ENCODE measurements at regions not wholly inside any gene's neighbourhood (a gene's known extent, or its start where the extent isn't known, plus 50 kb on each side); places are given as distances from the start of the nearest gene placed in this dataset.

DNA sequence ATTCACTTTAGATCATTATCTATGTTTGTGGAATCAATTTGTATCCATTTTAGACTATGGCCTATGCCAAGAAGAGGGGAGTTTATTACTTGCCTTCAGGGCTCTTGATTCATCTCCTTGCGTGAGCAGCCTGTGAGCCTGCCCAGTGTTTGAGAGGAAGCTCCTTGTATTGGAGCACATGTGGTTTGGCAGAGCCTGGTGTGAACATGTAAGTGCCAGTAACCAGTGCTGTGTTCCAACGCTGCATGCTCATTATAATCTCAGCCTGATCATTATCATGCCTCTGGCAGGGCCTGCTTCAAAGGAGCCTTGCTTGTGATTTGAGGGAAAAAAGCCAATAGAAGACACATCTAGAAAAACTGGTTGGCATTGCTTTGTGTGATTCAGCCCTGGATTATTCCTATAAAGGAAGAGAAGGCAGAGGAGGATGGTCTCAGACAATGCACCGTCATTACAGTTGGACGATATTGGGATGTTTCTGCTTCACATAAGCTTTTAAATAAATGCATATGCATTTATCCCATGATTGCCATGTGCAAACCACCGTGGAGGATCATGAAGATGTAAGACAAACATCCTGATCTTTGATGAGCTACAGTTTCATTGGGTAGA is 203.4 kb upstream of the AHR start:
- Histone ChIP-seq H3K9me3 (ENCODE audit: insufficient read depth in 2 of 2, low read depth in 1 of 2, low read length in 1 of 2) (no peaks in the 10 kb centered on the region), H4K91ac (replicated peaks; ENCODE audit: insufficient read length, low read length) (no peak overlapping the region), H2AK5ac (ENCODE audit: low read depth, low read length) (no peak overlapping the region), H2BK120ac (replicated peaks; ENCODE audit: low read depth, low read length) (no peak overlapping the region), H4K8ac (ENCODE audit: extremely low read depth, insufficient read depth, low read length) (no peak overlapping the region), H3K4ac (replicated peaks; ENCODE audit: insufficient read length, low read depth, low read length) (no peak overlapping the region), H3K4me1 (replicated peaks in 1 of 4; ENCODE audit: control insufficient read depth in 3 of 4, insufficient read depth in 4 of 4, low read length in 3 of 4) (no peaks in the 10 kb centered on the region), H2BK5ac (ENCODE audit: low read depth, low read length) (no peak overlapping the region), H3K27ac (ENCODE audit: low read depth, low read length) (no peak overlapping the region), H2BK20ac (ENCODE audit: low read length) (no peak overlapping the region), H2BK12ac (ENCODE audit: low read depth, low read length) (no peak overlapping the region), H3K23me2 (ENCODE audit: low read depth, low read length) (no peaks in the 10 kb centered on the region), H4K20me1 (replicated peaks in 1 of 2; ENCODE audit: control insufficient read depth in 1 of 2, insufficient read depth in 2 of 2, low read length in 2 of 2) (no peaks in the 10 kb centered on the region), H3K79me2 (ENCODE audit: control insufficient read depth in 1 of 2, insufficient read depth in 2 of 2, low read length in 2 of 2) (no peaks in the 10 kb centered on the region), H3K56ac (replicated peaks; ENCODE audit: insufficient read length, low read depth, low read length) (no peak overlapping the region), H4K5ac (ENCODE audit: insufficient read length, low read depth, low read length) (no peak overlapping the region), H2BK15ac (ENCODE audit: low read length) (no peak overlapping the region), H3K27me3 (replicated peaks in 1 of 4; ENCODE audit: control insufficient read depth in 3 of 4, extremely low read depth in 1 of 4, insufficient read depth in 3 of 4, low read length in 3 of 4) (no peaks in the 10 kb centered on the region), H3K9ac (replicated peaks in 1 of 4; ENCODE audit: extremely low read depth in 1 of 4, low read depth in 3 of 4, low read length in 3 of 4) (no peak overlapping the region), H3K36me3 (ENCODE audit: control insufficient read depth in 2 of 4, insufficient read depth in 4 of 4, low read length in 3 of 4) (no peaks in the 10 kb centered on the region), H2AFZ (ENCODE audit: low read length) (no peak overlapping the region), H3K14ac (ENCODE audit: insufficient read length) (no peak overlapping the region), H3K23ac (ENCODE audit: insufficient read length) (no peak overlapping the region), H3K79me1 (ENCODE audit: low read depth, low read length) (no peaks in the 10 kb centered on the region), H3K4me2 (ENCODE audit: insufficient read depth in 1 of 2, low read depth in 2 of 2, low read length in 2 of 2) (no peak overlapping the region), H3K18ac (ENCODE audit: extremely low read depth, low read length) (no peak overlapping the region), H3K4me3 (ENCODE audit: extremely low read depth in 1 of 4, insufficient read depth in 2 of 4, low read depth in 3 of 4, low read length in 4 of 4) (no peak overlapping the region)
- DNase-seq (ENCODE audit: low read depth in 1 of 2, low spot score in 2 of 2) = no peak
- POLR2A ChIA-PET (ENCODE audit: partially characterized antibody) = no interaction called here
- 98% methylated on average over 5 of the region's 5 CpGs; no CpG with 5 or more reads in 1 of the 2 experiments for WGBS, 2 experiments (ENCODE audit: extremely low coverage in 1 of 2, insufficient coverage in 1 of 2, insufficient read length in 1 of 2, insufficient replicate concordance in 2 of 2, low coverage in 1 of 2, low lambda C conversion rate in 2 of 2, missing lambda C conversion rate in 1 of 2)
- no peak for FAIRE-seq
- CTCF ChIA-PET (ENCODE audit: partially characterized antibody) = interaction anchor here (0.7 kb wide), 1 partner anchor 32 kb away, joined by 3 read pairs; no protein-coding TSS in a partner anchor
- TF ChIP-seq EP300 (IDR thresholded peaks at IDR 0.05; ENCODE audit: borderline replicate concordance in 1 of 2, low read depth in 2 of 2, low read length in 2 of 2) (no peak), KDM1A (IDR thresholded peaks at IDR 0.05; ENCODE audit: borderline replicate concordance, low read length) (no peak), SP4 (IDR thresholded peaks at IDR 0.05; ENCODE audit: low read length) (no peak), TEAD4 (IDR thresholded peaks at IDR 0.05; ENCODE audit: low read depth, low read length) (no peak), HDAC6 (IDR thresholded peaks at IDR 0.05; ENCODE audit: low read depth, low read length) (no peak), FOSL1 (IDR thresholded peaks at IDR 0.05; ENCODE audit: insufficient read depth, low read depth, low read length) (no peak), TBP (IDR thresholded peaks at IDR 0.05; ENCODE audit: low read depth, low read length) (no peak), HDAC2 (IDR thresholded peaks at IDR 0.05; ENCODE audit: borderline replicate concordance in 1 of 2, low read depth in 2 of 2, low read length in 2 of 2) (no peak), PHF8 (conservative IDR thresholded peaks at IDR 0.05; ENCODE audit: low read depth, low read length) (no peak), RAD21 (IDR thresholded peaks at IDR 0.05 in 1 of 2, conservative IDR thresholded peaks at IDR 0.05 in 1 of 2; ENCODE audit: low read depth in 2 of 2, low read length in 2 of 2) (no peak), SAP30 (IDR thresholded peaks at IDR 0.05; ENCODE audit: insufficient read depth, insufficient replicate concordance, low read length) (no peak), CHD1 (IDR thresholded peaks at IDR 0.05; ENCODE audit: low read depth, low read length) (no peak), EGR1 (IDR thresholded peaks at IDR 0.05; ENCODE audit: borderline replicate concordance, low read depth, low read length) (no peak), SP2 (IDR thresholded peaks at IDR 0.05; ENCODE audit: low read length) (no peak)
